HCT116 (cell line): ENCODE measurements at regions not wholly inside any gene's neighbourhood (a gene's known extent, or its start where the extent isn't known, plus 50 kb on each side); places are given as distances from the start of the nearest gene placed in this dataset.

Experiments
- ATAC-seq: fragments of 200-7000 bp; cut with Tn5 transposase; 2 replicates; pipeline ENCODE4 v1.9.1; 2020; ENCODE audit warnings: mild to moderate bottlenecking, moderate library complexity
- BruUV-seq: library from RNA; stranded (reverse); fragments of 400-500 nt; replicated peaks from 2 replicates; lab custom pipeline; 2021; lab: Mats Ljungman, UMichigan
- CTCF ChIA-PET: fragments of 300-600 bp; sonication (Branson Sonifier 250); formaldehyde crosslinking; loops from one replicate; lab custom pipeline; 2021; ENCODE audit warnings: antibody characterized with exemption; lab: Charles Lee
- POLR2A ChIA-PET: fragments of 300-600, 350-600 bp; sonication (Branson Sonifier 250); formaldehyde crosslinking; loops from one replicate; lab custom pipeline; 2021; ENCODE audit warnings: antibody characterized with exemption; lab: Charles Lee
- RAD21 ChIA-PET, 2 experiments: fragments of 300-600 bp; sonication (Branson Sonifier 250); formaldehyde crosslinking; loops; one replicate each; lab custom pipeline; 2023; ENCODE audit warnings: low total read pairs in 2 of 2; ENCODE audit not compliant: uncharacterized antibody in 2 of 2, unreplicated experiment in 2 of 2, low non-redundant PET in 1 of 2; lab: Charles Lee
- DNase-seq: peaks from one replicate; pipeline ENCODE4 v3.0.0-alpha.2; 2010; ENCODE audit warnings: low read depth, low spot score
- H2AFZ ChIP-seq: fragments of 200-600 bp; shearing (Covaris generic), sonication (generic); 2 replicates; pipeline ENCODE4 v1.6.1; 2017; ENCODE audit warnings: low read depth, mixed run types, mixed read lengths, antibody characterized with exemption, low read length; ENCODE audit not compliant: poor library complexity, severe bottlenecking
- H3K27ac ChIP-seq: 2 replicates; pipeline ENCODE4 v1.5.1; 2012; ENCODE audit warnings: low read depth, low read length
- H3K27me3 ChIP-seq: fragments of 200-600 bp; sonication (generic); 2 replicates; pipeline ENCODE4 v1.6.1; 2016; ENCODE audit warnings: mixed run types, low read length, mixed read lengths; ENCODE audit not compliant: insufficient read depth
- H3K36me3 ChIP-seq, 2 experiments: fragments of 200-500 bp in 1 of 2; fragments of 200-600 bp in 1 of 2; sonication (Bioruptor generic) in 1 of 2; sonication (generic) in 1 of 2; 2 replicates each; pipeline versions ENCODE4 v1.5.1 to v1.6.1; 2014 to 2016; ENCODE audit warnings: low read length in 2 of 2, inconsistent platforms in 1 of 2, mixed read lengths in 1 of 2, mixed run types in 1 of 2; ENCODE audit not compliant: insufficient read depth in 2 of 2, control insufficient read depth in 1 of 2
- H3K4me1 ChIP-seq, 2 experiments: fragments of 200-600 bp in 1 of 2; sonication (generic) in 1 of 2; 2 replicates each; pipeline versions ENCODE4 v1.5.1 to v1.6.1; 2012 to 2017; ENCODE audit warnings: low read length in 2 of 2, inconsistent platforms in 1 of 2, mild to moderate bottlenecking in 1 of 2, mixed read lengths in 1 of 2, mixed run types in 1 of 2, moderate library complexity in 1 of 2; ENCODE audit not compliant: insufficient read depth in 2 of 2, control insufficient read depth in 1 of 2
- H3K4me2 ChIP-seq: fragments of 200-600 bp; sonication (generic); 2 replicates; pipeline ENCODE4 v1.6.1; 2017; ENCODE audit warnings: mixed run types, low read length, mixed read lengths
- H3K4me3 ChIP-seq, 2 experiments: fragments of 200-600 bp in 1 of 2; sonication (generic) in 1 of 2; replicated peaks in 1 of 2; 2 replicates each; pipeline ENCODE4 v1.5.1; 2011 to 2016; ENCODE audit warnings: low read length in 2 of 2, control low read depth in 1 of 2, low read depth in 1 of 2, mild to moderate bottlenecking in 1 of 2, mixed read lengths in 1 of 2, mixed run types in 1 of 2
- H3K79me2 ChIP-seq: fragments of 200-600 bp; sonication (generic); 2 replicates; pipeline ENCODE4 v1.6.1; 2017; ENCODE audit warnings: mild to moderate bottlenecking, mixed run types, low read length, moderate library complexity, mixed read lengths; ENCODE audit not compliant: insufficient read depth
- H3K9ac ChIP-seq: fragments of 200-600 bp; sonication (generic); 2 replicates; pipeline ENCODE4 v1.6.1; 2016; ENCODE audit warnings: low read length, mixed read lengths
- H3K9me2 ChIP-seq: fragments of 200-600 bp; sonication (generic), shearing (Covaris generic); 2 replicates; pipeline ENCODE4 v1.6.1; 2017; ENCODE audit warnings: mixed run types, mild to moderate bottlenecking, moderate library complexity; ENCODE audit not compliant: insufficient read depth
- H3K9me3 ChIP-seq, 2 experiments: fragments of 200-500 bp in 1 of 2; fragments of 200-600 bp in 1 of 2; sonication (Bioruptor generic) in 1 of 2; sonication (generic) in 1 of 2; 2 replicates each; pipeline ENCODE4 v1.6.1; 2014 to 2017; ENCODE audit warnings: low read length in 2 of 2, mixed read lengths in 2 of 2, inconsistent platforms in 1 of 2, low read depth in 1 of 2, mild to moderate bottlenecking in 1 of 2, mixed run types in 1 of 2, moderate library complexity in 1 of 2; ENCODE audit not compliant: control insufficient read depth in 1 of 2, insufficient read depth in 1 of 2
- H4K20me1 ChIP-seq: fragments of 200-600 bp; sonication (generic), shearing (Covaris generic); 2 replicates; pipeline ENCODE4 v1.6.1; 2017; ENCODE audit warnings: mixed run types, mild to moderate bottlenecking, moderate library complexity; ENCODE audit not compliant: insufficient read depth
- ATF3 ChIP-seq: IDR thresholded peaks from 2 replicates; pipeline ENCODE4 v1.6.1; 2012
- CBX3 ChIP-seq: IDR thresholded peaks from 2 replicates; pipeline ENCODE4 v1.6.1; 2012; ENCODE audit warnings: low read depth
- CEBPB ChIP-seq: IDR thresholded peaks from 2 replicates; pipeline ENCODE4 v1.6.1; 2012; ENCODE audit warnings: low read depth
- FOSL1 ChIP-seq: IDR thresholded peaks from 2 replicates; pipeline ENCODE4 v1.6.1; 2012; ENCODE audit warnings: low read depth
- POLR2A ChIP-seq: IDR thresholded peaks from 2 replicates; pipeline ENCODE4 v1.7.0; 2011; ENCODE audit warnings: borderline replicate concordance; ENCODE audit not compliant: insufficient read depth, insufficient read length; ENCODE audit errors: extremely low read depth
- RAD21 ChIP-seq: IDR thresholded peaks from 2 replicates; pipeline ENCODE4 v1.6.1; 2012; ENCODE audit warnings: low read depth, mild to moderate bottlenecking
- ZFX ChIP-seq: fragments of 450-650 bp; IDR thresholded peaks from 2 replicates; pipeline ENCODE4 v1.6.1; 2017
- intact Hi-C: fragments of 100-400 bp; cut with micrococcal nuclease; formaldehyde crosslinking; loops from 2 replicates; pipeline ENCODE4 v1.10.0; 2022
- TF ChIP-seq, protein P1 (sequence below), 3 experiments: fragments of 200-600 bp in 1 of 3; sonication (generic) in 1 of 3; IDR thresholded peaks in 2 of 3; conservative IDR thresholded peaks in 1 of 3; 2 replicates each; pipeline ENCODE4 v1.5.1; 2012 to 2017; ENCODE audit warnings: low read depth in 2 of 3, low read length in 2 of 3, antibody characterized with exemption in 1 of 3, borderline replicate concordance in 1 of 3, control low read depth in 1 of 3, mild to moderate bottlenecking in 1 of 3, mixed read lengths in 1 of 3, mixed run types in 1 of 3, moderate library complexity in 1 of 3; ENCODE audit not compliant: insufficient read depth in 1 of 3
- TF ChIP-seq, protein P2 (sequence below): IDR thresholded peaks from 2 replicates; pipeline ENCODE4 v1.6.1; 2011; ENCODE audit warnings: mild to moderate bottlenecking, low read length, moderate library complexity; ENCODE audit not compliant: insufficient replicate concordance; ENCODE audit errors: extremely low read depth

GRCh38 chr12:102551186-102551585 lies 70.8 kb upstream of the IGF1 start:
- Histone ChIP-seq H3K36me3 (no peaks in the 10 kb centered on the region), H3K9me3 (no peaks in the 10 kb centered on the region), H3K9ac (no peak overlapping the region), H3K9me2 (no peaks in the 10 kb centered on the region), H3K4me3 (no peak overlapping the region), H2AFZ (no peak overlapping the region), H3K79me2 (no peaks in the 10 kb centered on the region), H3K27ac (no peak overlapping the region), H4K20me1 (no peaks in the 10 kb centered on the region), H3K4me1 (no peaks in the 10 kb centered on the region), H3K4me2 (no peak overlapping the region), H3K27me3 (peaks cover 10% of the 10 kb centered on the region)
- POLR2A ChIA-PET: no interaction called here
- no TSS peak for BruUV-seq
- ATAC-seq: no peak
- DNase-seq: no peak
- RAD21 ChIA-PET: no interaction called here
- intact Hi-C loops: no loop called here
- TF ChIP-seq CEBPB (no peak), POLR2A (no peak), RAD21 (no peak), CBX3 (no peak), FOSL1 (no peak), ZFX (no peak), ATF3 (no peak)
- TF ChIP-seq, protein P1, sequence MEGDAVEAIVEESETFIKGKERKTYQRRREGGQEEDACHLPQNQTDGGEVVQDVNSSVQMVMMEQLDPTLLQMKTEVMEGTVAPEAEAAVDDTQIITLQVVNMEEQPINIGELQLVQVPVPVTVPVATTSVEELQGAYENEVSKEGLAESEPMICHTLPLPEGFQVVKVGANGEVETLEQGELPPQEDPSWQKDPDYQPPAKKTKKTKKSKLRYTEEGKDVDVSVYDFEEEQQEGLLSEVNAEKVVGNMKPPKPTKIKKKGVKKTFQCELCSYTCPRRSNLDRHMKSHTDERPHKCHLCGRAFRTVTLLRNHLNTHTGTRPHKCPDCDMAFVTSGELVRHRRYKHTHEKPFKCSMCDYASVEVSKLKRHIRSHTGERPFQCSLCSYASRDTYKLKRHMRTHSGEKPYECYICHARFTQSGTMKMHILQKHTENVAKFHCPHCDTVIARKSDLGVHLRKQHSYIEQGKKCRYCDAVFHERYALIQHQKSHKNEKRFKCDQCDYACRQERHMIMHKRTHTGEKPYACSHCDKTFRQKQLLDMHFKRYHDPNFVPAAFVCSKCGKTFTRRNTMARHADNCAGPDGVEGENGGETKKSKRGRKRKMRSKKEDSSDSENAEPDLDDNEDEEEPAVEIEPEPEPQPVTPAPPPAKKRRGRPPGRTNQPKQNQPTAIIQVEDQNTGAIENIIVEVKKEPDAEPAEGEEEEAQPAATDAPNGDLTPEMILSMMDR (IDR thresholded peaks at IDR 0.05 in 2 of 3, conservative IDR thresholded peaks at IDR 0.05 in 1 of 3; ENCODE audit: borderline replicate concordance in 1 of 3, insufficient read depth in 1 of 3, low read depth in 2 of 3, low read length in 2 of 3): no peak
- TF ChIP-seq, protein P2, sequence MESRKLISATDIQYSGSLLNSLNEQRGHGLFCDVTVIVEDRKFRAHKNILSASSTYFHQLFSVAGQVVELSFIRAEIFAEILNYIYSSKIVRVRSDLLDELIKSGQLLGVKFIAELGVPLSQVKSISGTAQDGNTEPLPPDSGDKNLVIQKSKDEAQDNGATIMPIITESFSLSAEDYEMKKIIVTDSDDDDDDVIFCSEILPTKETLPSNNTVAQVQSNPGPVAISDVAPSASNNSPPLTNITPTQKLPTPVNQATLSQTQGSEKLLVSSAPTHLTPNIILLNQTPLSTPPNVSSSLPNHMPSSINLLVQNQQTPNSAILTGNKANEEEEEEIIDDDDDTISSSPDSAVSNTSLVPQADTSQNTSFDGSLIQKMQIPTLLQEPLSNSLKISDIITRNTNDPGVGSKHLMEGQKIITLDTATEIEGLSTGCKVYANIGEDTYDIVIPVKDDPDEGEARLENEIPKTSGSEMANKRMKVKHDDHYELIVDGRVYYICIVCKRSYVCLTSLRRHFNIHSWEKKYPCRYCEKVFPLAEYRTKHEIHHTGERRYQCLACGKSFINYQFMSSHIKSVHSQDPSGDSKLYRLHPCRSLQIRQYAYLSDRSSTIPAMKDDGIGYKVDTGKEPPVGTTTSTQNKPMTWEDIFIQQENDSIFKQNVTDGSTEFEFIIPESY: no peak
- CTCF ChIA-PET: no interaction called here
